ENCODE measurements at regions not wholly inside any gene's neighbourhood (a gene's known extent, or its start where the extent isn't known, plus 50 kb on each side); places are given as distances from the start of the nearest gene placed in this dataset.
"Not testable (repeated sequence)": the region's sequence is repeated elsewhere in the genome, so short reads cannot be mapped to it uniquely, and the experiment has no call there.

GRCh38 chr4:189207872-189208271 is 732.8 kb upstream of the FRG1 start:
- no peak for DNase-seq

GRCh38 chr4:189215574-189215973 is 725.1 kb upstream of the FRG1 start:
- DNase-seq, result no peak

- no peak for DNase-seq
These were observed 719.0 kb upstream of the FRG1 start for GRCh38 chr4:189221691-189222090.

GRCh38 chr4:189228726-189229125 is 711.9 kb upstream of the FRG1 start:
- DNase-seq, result no peak

- no peak for DNase-seq
These were observed 708.4 kb upstream of the FRG1 start for GRCh38 chr4:189232274-189232673.

- not testable (repeated sequence) for DNase-seq
These were observed 706.9 kb upstream of the FRG1 start for GRCh38 chr4:189233754-189234153.

GRCh38 chr4:189234948-189235347 is 705.7 kb upstream of the FRG1 start:
- not testable (repeated sequence) for DNase-seq

- no peak for DNase-seq
These were observed 705.1 kb upstream of the FRG1 start for GRCh38 chr4:189235599-189235998.

GRCh38 chr4:189236321-189236720 is 704.4 kb upstream of the FRG1 start:
- DNase-seq, result not testable (repeated sequence)

- DNase-seq, result no peak
These were observed 703.3 kb upstream of the FRG1 start for GRCh38 chr4:189237340-189237739.

GRCh38 chr4:189255636-189256035 is 685.0 kb upstream of the FRG1 start:
- DNase-seq, result no peak

- no peak for DNase-seq
These were observed 679.2 kb upstream of the FRG1 start for GRCh38 chr4:189261475-189261874.

GRCh38 chr4:189265515-189265914 is 675.2 kb upstream of the FRG1 start:
- DNase-seq, result no peak

- DNase-seq, result no peak
These were observed 673.2 kb upstream of the FRG1 start for GRCh38 chr4:189267312-189267965.

- no peak for DNase-seq
These were observed 662.0 kb upstream of the FRG1 start for GRCh38 chr4:189278597-189279165.

- DNase-seq, result no peak
These were observed 661.5 kb upstream of the FRG1 start for GRCh38 chr4:189279188-189279587.

- no peak for DNase-seq
These were observed 655.3 kb upstream of the FRG1 start for GRCh38 chr4:189285377-189285776.

- DNase-seq, result no peak
These were observed 648.7 kb upstream of the FRG1 start for GRCh38 chr4:189291939-189292338.

- DNase-seq, result no peak
These were observed 647.2 kb upstream of the FRG1 start for GRCh38 chr4:189293459-189293858.

- no peak for DNase-seq
These were observed 646.1 kb upstream of the FRG1 start for GRCh38 chr4:189294574-189294973.

- DNase-seq, result no peak
These were observed 641.0 kb upstream of the FRG1 start for GRCh38 chr4:189299706-189300105.

- no peak for DNase-seq
These were observed 639.0 kb upstream of the FRG1 start for GRCh38 chr4:189301692-189302091.

- DNase-seq, result no peak
These were observed 638.0 kb upstream of the FRG1 start for GRCh38 chr4:189302719-189303118.

- no peak for DNase-seq
These were observed 636.5 kb upstream of the FRG1 start for GRCh38 chr4:189304167-189304566.

GRCh38 chr4:189304809-189305208 is 635.9 kb upstream of the FRG1 start:
- DNase-seq, result no peak

All from hippocampal formation (tissue), 2 donors.